ENCODE measurements at regions not wholly inside any gene's neighbourhood (a gene's known extent, or its start where the extent isn't known, plus 50 kb on each side); places are given as distances from the start of the nearest gene placed in this dataset.
A peak's percentile ranks its signal among the peaks of the same experiment; 100 is the strongest.

DNA sequence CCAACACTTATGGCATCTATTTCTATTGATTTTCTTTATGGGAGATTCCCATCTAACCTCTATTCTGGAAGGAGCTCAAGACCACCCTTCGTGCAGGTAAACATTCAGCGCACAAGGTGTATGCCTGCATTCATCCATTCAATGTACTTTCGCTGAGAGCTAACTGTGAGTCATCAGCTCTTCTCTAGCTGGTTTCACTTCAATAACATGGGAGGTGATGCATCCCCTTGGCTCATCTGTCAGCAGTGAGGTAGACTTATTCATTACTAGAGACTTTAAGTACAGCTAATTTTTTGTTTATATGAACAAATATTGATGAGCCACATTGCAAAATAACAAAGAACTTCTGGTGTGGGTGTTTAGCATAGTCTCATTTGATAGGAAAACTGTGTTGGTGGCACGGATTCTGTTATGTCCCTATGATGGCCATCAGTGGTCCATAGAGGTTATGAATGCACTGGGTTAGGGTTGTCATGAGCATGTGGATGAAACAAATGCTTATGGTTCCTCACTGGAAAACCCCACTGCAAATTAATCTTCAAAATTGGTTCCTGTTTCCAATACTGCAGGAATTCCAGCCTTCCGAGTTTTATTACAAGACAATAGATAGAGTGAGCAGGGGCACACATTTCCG is 1151.0 kb downstream of the BCL11B start:
- no peaks in the 10 kb centered on the region for H3K4me1 ChIP-seq
- H3K4me3 ChIP-seq: no peak overlapping the region
- no peaks in the 10 kb centered on the region for H3K36me3 ChIP-seq
- no peak for DNase-seq
- H3K27ac ChIP-seq: no peak overlapping the region
- H3K27me3 ChIP-seq: no peaks in the 10 kb centered on the region
- no peaks in the 10 kb centered on the region for H3K9me3 ChIP-seq (replicated peaks)

- H3K27me3 ChIP-seq: no peaks in the 10 kb centered on the region
- DNase-seq: no peak
- no peaks in the 10 kb centered on the region for H3K4me1 ChIP-seq
- H3K36me3 ChIP-seq: no peaks in the 10 kb centered on the region
- no peaks in the 10 kb centered on the region for H3K9me3 ChIP-seq (replicated peaks)
- no peak overlapping the region for H3K27ac ChIP-seq
- no peak overlapping the region for H3K4me3 ChIP-seq
Measured at GRCh38 chr14:98122527-98122926, 1149.5 kb downstream of the BCL11B start.

- Histone ChIP-seq H3K36me3 (no peaks in the 10 kb centered on the region), H3K9me3 (replicated peaks) (no peaks in the 10 kb centered on the region), H3K4me1 (no peaks in the 10 kb centered on the region), H3K27ac (no peak overlapping the region), H3K27me3 (no peaks in the 10 kb centered on the region), H3K4me3 (no peak overlapping the region)
- no peak for DNase-seq
Measured at GRCh38 chr14:98130691-98131090, 1141.3 kb downstream of the BCL11B start.

- Histone ChIP-seq H3K9me3 (replicated peaks) (no peaks in the 10 kb centered on the region), H3K27ac (no peak overlapping the region), H3K4me3 (no peak overlapping the region), H3K36me3 (no peaks in the 10 kb centered on the region), H3K4me1 (no peaks in the 10 kb centered on the region), H3K27me3 (no peaks in the 10 kb centered on the region)
- DNase-seq: no peak
Measured at GRCh38 chr14:98131406-98131805, 1140.6 kb downstream of the BCL11B start.

- Histone ChIP-seq H3K4me1 (no peaks in the 10 kb centered on the region), H3K4me3 (no peak overlapping the region), H3K36me3 (no peaks in the 10 kb centered on the region), H3K27me3 (no peaks in the 10 kb centered on the region), H3K27ac (no peak overlapping the region), H3K9me3 (replicated peaks) (no peaks in the 10 kb centered on the region)
- no peak for DNase-seq
Measured at GRCh38 chr14:98133806-98134205, 1138.2 kb downstream of the BCL11B start.

GRCh38 chr14:98136012-98136789 is 1135.8 kb downstream of the BCL11B start:
- Histone ChIP-seq H3K9me3 (replicated peaks) (no peaks in the 10 kb centered on the region), H3K36me3 (no peaks in the 10 kb centered on the region), H3K27ac (no peak overlapping the region), H3K4me3 (no peak overlapping the region), H3K4me1 (no peaks in the 10 kb centered on the region), H3K27me3 (no peaks in the 10 kb centered on the region)
- no peak for DNase-seq

DNA sequence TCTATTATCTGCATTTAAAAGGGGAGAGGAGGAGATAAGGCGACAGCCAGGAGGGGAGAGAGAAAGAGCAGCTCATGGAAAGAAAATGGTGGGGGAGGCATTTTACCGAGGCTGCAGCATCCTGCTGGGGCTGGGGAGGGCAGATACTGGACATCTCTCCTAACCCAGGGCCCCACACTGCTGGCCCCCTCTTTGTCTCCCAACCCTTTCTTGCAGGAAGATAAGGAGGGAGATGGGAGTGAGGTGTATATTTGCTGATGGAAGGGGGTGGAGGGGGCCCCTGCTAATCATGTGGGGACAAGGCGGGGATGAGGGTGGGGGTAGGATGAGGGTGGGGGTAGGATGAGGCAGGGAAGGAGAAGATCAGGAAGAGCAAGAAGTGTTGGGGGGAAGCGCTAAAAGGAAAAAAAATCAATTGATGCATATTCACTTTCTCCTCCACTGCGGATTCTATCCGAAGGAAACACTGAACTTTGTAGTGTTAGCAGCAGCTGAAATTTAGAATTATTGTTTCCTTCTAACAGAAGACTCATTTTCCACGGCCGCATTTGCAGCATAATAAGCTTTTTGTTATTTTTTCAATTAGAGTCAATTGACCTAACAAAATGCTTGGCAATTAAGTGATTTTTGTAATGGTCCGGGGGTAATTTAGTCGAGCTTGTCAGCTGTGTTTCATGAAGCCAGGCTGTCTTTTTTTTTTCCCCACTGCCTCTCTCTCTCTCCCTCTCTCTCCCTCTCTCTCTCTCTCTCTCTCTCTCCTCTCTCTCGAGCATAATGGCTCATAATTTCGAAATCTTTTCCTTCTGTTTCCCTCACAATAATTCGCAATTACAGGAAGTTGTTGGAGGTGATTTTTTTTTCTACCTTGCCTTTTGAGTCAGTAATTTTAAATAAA is 1134.6 kb downstream of the BCL11B start:
- Histone ChIP-seq H3K36me3 (no peaks in the 10 kb centered on the region), H3K4me1 (no peaks in the 10 kb centered on the region), H3K4me3 (no peak overlapping the region), H3K27ac (no peak overlapping the region), H3K9me3 (replicated peaks) (no peaks in the 10 kb centered on the region), H3K27me3 (no peaks in the 10 kb centered on the region)
- DNase-seq: no peak

GRCh38 chr14:98138666-98139065 is 1133.3 kb downstream of the BCL11B start:
- Histone ChIP-seq H3K9me3 (replicated peaks) (no peaks in the 10 kb centered on the region), H3K27ac (no peak overlapping the region), H3K4me3 (no peak overlapping the region), H3K36me3 (no peaks in the 10 kb centered on the region), H3K4me1 (no peaks in the 10 kb centered on the region), H3K27me3 (no peaks in the 10 kb centered on the region)
- peak; percentile 35 to 73 for DNase-seq

DNA sequence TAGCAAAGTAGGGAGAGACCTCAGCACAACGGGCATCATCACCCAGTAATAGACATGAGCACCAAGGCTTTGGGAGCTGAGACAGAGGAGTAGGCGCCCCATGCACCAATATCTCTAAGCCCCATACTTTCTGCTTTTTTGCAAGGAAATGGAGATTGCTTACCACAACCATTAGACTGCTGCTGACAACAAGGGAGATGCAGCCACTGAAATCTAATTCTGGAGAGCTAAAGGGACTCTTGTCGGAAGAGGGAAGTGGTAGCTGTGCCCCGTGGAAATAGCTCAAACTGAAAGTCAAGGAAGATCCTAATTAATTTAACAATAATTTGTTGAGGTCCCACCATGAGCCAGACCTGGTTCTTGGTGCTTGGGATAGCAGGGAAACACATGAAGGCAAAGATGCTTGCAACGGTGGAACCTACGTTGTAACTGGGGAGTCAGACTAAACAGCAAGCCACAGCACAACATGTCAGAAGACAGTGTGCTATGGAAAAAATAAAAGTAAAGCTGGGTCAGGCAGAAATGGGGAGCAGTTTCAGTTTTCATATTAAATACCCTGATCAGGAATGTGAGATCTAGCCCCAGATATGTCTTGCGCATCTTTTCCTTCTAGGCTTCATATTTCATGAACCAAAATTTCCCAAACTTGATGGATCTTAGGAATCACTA is 1131.0 kb downstream of the BCL11B start:
- no peak for DNase-seq
- Histone ChIP-seq H3K4me1 (no peaks in the 10 kb centered on the region), H3K4me3 (no peak overlapping the region), H3K27ac (no peak overlapping the region), H3K9me3 (replicated peaks) (no peaks in the 10 kb centered on the region), H3K36me3 (no peaks in the 10 kb centered on the region), H3K27me3 (no peaks in the 10 kb centered on the region)

GRCh38 chr14:98143566-98143965 is 1128.4 kb downstream of the BCL11B start:
- H3K4me1 ChIP-seq: no peaks in the 10 kb centered on the region
- H3K36me3 ChIP-seq: no peaks in the 10 kb centered on the region
- H3K4me3 ChIP-seq: no peak overlapping the region
- H3K27me3 ChIP-seq: no peaks in the 10 kb centered on the region
- no peaks in the 10 kb centered on the region for H3K9me3 ChIP-seq (replicated peaks)
- no peak overlapping the region for H3K27ac ChIP-seq
- DNase-seq: no peak

GRCh38 chr14:98144964-98145363 is 1127.0 kb downstream of the BCL11B start:
- DNase-seq: no peak

GRCh38 chr14:98146416-98146815 is 1125.6 kb downstream of the BCL11B start:
- Histone ChIP-seq H3K27me3 (no peaks in the 10 kb centered on the region), H3K4me1 (no peaks in the 10 kb centered on the region), H3K27ac (no peak overlapping the region), H3K4me3 (no peak overlapping the region), H3K9me3 (replicated peaks) (no peaks in the 10 kb centered on the region), H3K36me3 (no peaks in the 10 kb centered on the region)
- no peak for DNase-seq

More at GRCh38 chr14:98144964-98145363, 1127.0 kb downstream of the BCL11B start:
- Histone ChIP-seq H3K9me3 (replicated peaks) (no peaks in the 10 kb centered on the region), H3K4me3 (no peak overlapping the region), H3K27me3 (no peaks in the 10 kb centered on the region), H3K27ac (no peak overlapping the region), H3K36me3 (no peaks in the 10 kb centered on the region), H3K4me1 (no peaks in the 10 kb centered on the region)

- H3K27me3 ChIP-seq: no peaks in the 10 kb centered on the region
- no peak overlapping the region for H3K27ac ChIP-seq
- H3K4me1 ChIP-seq: no peaks in the 10 kb centered on the region
- H3K9me3 ChIP-seq (replicated peaks): no peaks in the 10 kb centered on the region
- no peaks in the 10 kb centered on the region for H3K36me3 ChIP-seq
- no peak for DNase-seq
- no peak overlapping the region for H3K4me3 ChIP-seq
Measured at GRCh38 chr14:98154254-98154653, 1117.7 kb downstream of the BCL11B start.

GRCh38 chr14:98156411-98156810 is 1115.6 kb downstream of the BCL11B start:
- no peak overlapping the region for H3K4me3 ChIP-seq
- no peaks in the 10 kb centered on the region for H3K9me3 ChIP-seq (replicated peaks)
- H3K4me1 ChIP-seq: no peaks in the 10 kb centered on the region
- H3K27ac ChIP-seq: no peak overlapping the region
- no peaks in the 10 kb centered on the region for H3K36me3 ChIP-seq
- no peaks in the 10 kb centered on the region for H3K27me3 ChIP-seq
- DNase-seq: no peak

- Histone ChIP-seq H3K36me3 (no peaks in the 10 kb centered on the region), H3K4me1 (no peaks in the 10 kb centered on the region), H3K27me3 (no peaks in the 10 kb centered on the region), H3K4me3 (no peak overlapping the region), H3K9me3 (replicated peaks) (no peaks in the 10 kb centered on the region), H3K27ac (no peak overlapping the region)
- no peak for DNase-seq
Measured at GRCh38 chr14:98160901-98161300, 1111.1 kb downstream of the BCL11B start.
